Bronchial epithelial cell (primary cell): ENCODE measurements at regions not wholly inside any gene's neighbourhood (a gene's known extent, or its start where the extent isn't known, plus 50 kb on each side); places are given as distances from the start of the nearest gene placed in this dataset.
A peak's percentile ranks its signal among the peaks of the same experiment; 100 is the strongest.

ENCODE experiments used
- DNase-seq: peaks from one replicate; pipeline ENCODE4 v3.0.0-alpha.2; 2010; ENCODE audit warnings: low read depth
- FAIRE-seq: peaks from 2 replicates; lab custom pipeline; 2011; peaks lifted over from hg19 to GRCh38; lab: Jason Lieb, UNC
- H3K27me3 ChIP-seq: 2 replicates; pipeline ENCODE4 v1.5.1; 2011; ENCODE audit warnings: low read length; ENCODE audit not compliant: control insufficient read depth, insufficient read depth
- H3K36me3 ChIP-seq: 2 replicates; pipeline ENCODE4 v1.5.1; 2011; ENCODE audit warnings: low read length; ENCODE audit not compliant: control insufficient read depth, insufficient read depth
- H3K4me3 ChIP-seq: 2 replicates; pipeline ENCODE4 v1.5.1; 2011; ENCODE audit warnings: mild to moderate bottlenecking, low read depth, low read length, control low read depth
- CTCF ChIP-seq: IDR thresholded peaks from 2 replicates; pipeline ENCODE4 v1.5.1; 2011; ENCODE audit warnings: mild to moderate bottlenecking, moderate library complexity, low read length, control low read depth, inconsistent platforms; ENCODE audit not compliant: insufficient read depth, severe bottlenecking

DNA sequence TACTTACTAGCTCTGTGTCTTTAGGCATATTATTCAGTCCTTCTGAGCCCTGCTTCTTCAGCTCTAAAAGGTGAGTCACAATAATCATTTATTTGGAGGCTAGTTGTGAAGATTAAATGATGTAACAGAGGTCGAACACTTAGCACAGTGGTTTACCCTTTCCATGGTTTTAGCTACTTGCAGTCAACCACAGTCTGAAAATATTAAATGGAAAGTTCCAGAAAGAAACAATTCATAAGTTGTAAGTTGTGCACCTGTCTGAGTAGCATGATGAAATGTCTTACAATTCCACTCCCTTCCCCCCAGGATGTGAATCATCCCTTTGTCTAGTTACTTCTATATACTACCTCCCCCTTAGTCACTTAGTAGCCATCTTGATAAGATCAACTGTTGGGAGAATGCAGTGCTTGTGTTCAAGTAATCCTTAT is 217.6 kb upstream of the THUMPD2 start:
- TF ChIP-seq CTCF: no peak
- no peak overlapping the region for H3K4me3 ChIP-seq
- FAIRE-seq (no peak), DNase-seq (peak; percentile 90)
- no peaks in the 10 kb centered on the region for H3K27me3 ChIP-seq
- H3K36me3 ChIP-seq: no peaks in the 10 kb centered on the region

DNA sequence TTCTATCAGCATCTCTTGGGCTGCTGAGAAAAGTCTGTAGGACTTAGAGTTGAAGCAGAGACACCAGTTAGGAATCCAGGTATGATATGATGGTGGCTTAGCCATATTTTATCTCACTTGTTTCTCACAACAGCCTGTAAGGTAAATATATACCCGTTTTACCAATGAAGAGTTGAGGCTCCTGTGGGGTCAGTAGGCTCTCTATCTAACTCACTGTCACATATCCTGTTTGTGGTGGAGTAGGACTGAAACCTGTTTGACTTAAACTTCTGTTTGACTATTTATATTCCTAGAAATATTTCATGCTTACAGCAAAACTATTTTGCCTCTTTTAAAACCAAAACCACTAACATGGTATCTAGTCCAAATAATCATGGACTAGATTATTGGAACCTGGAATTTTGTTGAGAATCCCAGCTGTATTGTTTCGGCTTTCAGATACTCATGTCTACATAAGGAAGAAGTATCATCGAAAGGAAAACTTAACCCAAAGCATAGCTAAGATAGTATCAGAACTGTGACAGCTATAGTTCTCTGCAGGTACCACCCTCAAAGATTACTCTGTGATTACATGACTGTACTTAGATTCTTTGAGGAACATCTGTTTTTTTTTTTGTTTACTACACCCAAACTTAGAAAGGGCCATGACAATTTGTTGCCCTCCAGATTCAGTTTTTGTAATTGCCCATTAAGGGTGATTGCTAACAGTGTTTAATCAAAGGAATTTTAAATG is 216.1 kb upstream of the THUMPD2 start:
- TF ChIP-seq CTCF: no peak
- Histone ChIP-seq H3K36me3 (no peaks in the 10 kb centered on the region), H3K27me3 (no peaks in the 10 kb centered on the region), H3K4me3 (no peak overlapping the region)
- no peak for DNase-seq
- FAIRE-seq: no peak

DNA sequence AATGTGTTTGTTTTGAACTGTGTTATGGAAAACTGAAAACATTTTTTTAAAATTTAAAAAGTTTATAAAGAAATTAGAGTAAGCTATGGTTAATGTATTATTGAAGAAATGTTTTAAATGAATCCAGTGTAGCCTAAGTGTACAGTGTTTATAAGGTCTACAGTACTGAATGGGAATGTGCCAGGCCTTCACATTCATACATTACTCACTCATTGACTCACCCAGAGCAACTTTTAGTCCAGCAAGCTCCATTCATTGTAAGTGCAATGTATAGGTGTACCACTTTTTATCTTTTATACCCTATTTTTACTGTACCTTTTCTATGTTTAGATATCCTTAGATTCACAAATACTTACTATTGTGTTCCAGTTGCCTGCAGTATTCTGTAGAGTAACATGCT is 215.1 kb upstream of the THUMPD2 start:
- DNase-seq: peak; percentile 90
- FAIRE-seq: no peak
- Histone ChIP-seq H3K4me3 (no peak overlapping the region), H3K27me3 (no peaks in the 10 kb centered on the region), H3K36me3 (no peaks in the 10 kb centered on the region)
- TF ChIP-seq CTCF: no peak

DNA sequence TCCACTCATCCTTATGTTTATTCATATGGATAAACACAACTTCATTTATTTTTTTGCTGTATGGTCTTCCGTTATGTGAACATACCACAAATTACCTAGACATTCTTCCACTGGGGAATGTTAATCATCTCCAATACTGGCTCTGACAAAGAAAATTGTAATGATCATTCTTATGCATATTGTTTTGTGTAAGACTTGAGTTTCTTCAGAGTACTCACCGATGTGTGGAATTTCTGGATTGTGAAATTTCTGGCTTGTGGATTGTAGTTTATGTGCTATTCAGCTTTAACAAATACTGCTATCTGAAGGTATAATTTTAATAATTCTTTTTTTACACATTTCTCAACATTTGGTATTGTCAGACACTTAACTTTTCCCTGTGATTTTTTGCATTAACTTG is 212.2 kb upstream of the THUMPD2 start:
- FAIRE-seq (no peak), DNase-seq (peak; percentile 33)
- no peak for TF ChIP-seq CTCF
- H3K4me3 ChIP-seq: no peak overlapping the region
- no peaks in the 10 kb centered on the region for H3K27me3 ChIP-seq
- H3K36me3 ChIP-seq: no peaks in the 10 kb centered on the region

DNA sequence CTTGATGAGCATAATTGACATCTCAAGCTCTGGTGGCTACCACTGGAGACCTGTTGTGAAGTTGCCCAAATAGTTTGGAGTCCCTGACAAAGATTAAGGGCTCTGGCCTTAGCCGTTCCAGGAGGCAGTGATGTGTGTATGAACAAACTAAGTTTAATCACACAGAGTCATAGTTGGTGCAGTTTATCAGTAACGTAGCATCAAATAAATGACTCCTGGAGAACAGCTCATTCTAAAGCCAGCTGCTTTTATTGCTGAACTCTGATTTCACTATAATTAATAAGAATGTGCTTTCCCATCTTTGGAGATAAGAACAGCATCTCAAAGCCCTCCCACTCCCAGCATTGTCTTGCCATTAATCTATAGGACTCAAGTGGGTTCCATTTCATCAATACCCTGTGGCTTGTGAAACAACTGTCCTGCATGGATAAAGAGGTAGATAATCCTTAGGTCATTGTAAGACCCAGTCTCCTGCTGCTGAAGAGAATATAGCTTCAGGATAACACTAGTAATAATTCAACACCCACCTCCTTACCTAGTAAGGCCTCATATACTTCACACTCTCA is 211.4 kb upstream of the THUMPD2 start:
- no peak for DNase-seq
- TF ChIP-seq CTCF: no peak
- Histone ChIP-seq H3K4me3 (no peak overlapping the region), H3K27me3 (no peaks in the 10 kb centered on the region), H3K36me3 (no peaks in the 10 kb centered on the region)
- FAIRE-seq: no peak
